PC-9 (cell line): ENCODE measurements at regions not wholly inside any gene's neighbourhood (a gene's known extent, or its start where the extent isn't known, plus 50 kb on each side); places are given as distances from the start of the nearest gene placed in this dataset.

Source experiments
- BruUV-seq: library from RNA; stranded (reverse); fragments of 400-500 nt; replicated peaks from 2 replicates; lab custom pipeline; 2021; lab: Mats Ljungman, UMichigan
- CTCF ChIA-PET: fragments of 300-600 bp; sonication (Branson Sonifier 250); formaldehyde crosslinking; loops from one replicate; lab custom pipeline; 2022; ENCODE audit warnings: antibody characterized with exemption; lab: Charles Lee
- POLR2A ChIA-PET: fragments of 300-600 bp; sonication (Branson Sonifier 250); formaldehyde crosslinking; loops from one replicate; lab custom pipeline; 2022; ENCODE audit warnings: antibody characterized with exemption; ENCODE audit not compliant: unreplicated experiment; lab: Charles Lee
- DNase-seq, 2 experiments: peaks; one replicate each; pipeline versions ENCODE4 v3.0.0 to v3.0.0-alpha.2; 2015 to 2022; ENCODE audit warnings: mixed read lengths in 1 of 2
- H2AFZ ChIP-seq: fragments of 200-600 bp; sonication (generic); 2 replicates; pipeline ENCODE4 v1.8.1; 2017; ENCODE audit warnings: antibody characterized with exemption
- H3F3A ChIP-seq: fragments of 200-600 bp; sonication (generic); 2 replicates; pipeline ENCODE4 v1.8.1; 2017; ENCODE audit warnings: antibody characterized with exemption, mild to moderate bottlenecking, low read depth; ENCODE audit not compliant: insufficient read depth
- H3K27ac ChIP-seq: fragments of 200-600 bp; sonication (generic); 2 replicates; pipeline ENCODE4 v1.6.1; 2016; ENCODE audit warnings: mixed run types
- H3K27me3 ChIP-seq: fragments of 200-600 bp; sonication (generic); 2 replicates; pipeline ENCODE4 v1.6.1; 2016; ENCODE audit warnings: low read depth, mixed run types; ENCODE audit not compliant: insufficient read depth
- H3K36me3 ChIP-seq: fragments of 200-600 bp; sonication (generic); 2 replicates; pipeline ENCODE4 v1.6.1; 2016; ENCODE audit warnings: low read depth, mixed run types
- H3K4me1 ChIP-seq: fragments of 200-600 bp; sonication (generic); replicated peaks from 2 replicates; pipeline ENCODE4 v1.6.1; 2016; ENCODE audit warnings: mixed run types; ENCODE audit not compliant: insufficient read depth
- H3K4me2 ChIP-seq: fragments of 200-600 bp; sonication (generic); 2 replicates; pipeline ENCODE4 v1.6.1; 2017; ENCODE audit warnings: mixed run types
- H3K4me3 ChIP-seq: fragments of 200-600 bp; sonication (generic); 2 replicates; pipeline ENCODE4 v1.6.1; 2016; ENCODE audit warnings: mixed run types
- H3K79me2 ChIP-seq: fragments of 200-600 bp; sonication (generic); 2 replicates; pipeline ENCODE4 v1.6.1; 2017; ENCODE audit warnings: low read depth, mixed run types
- H3K9me2 ChIP-seq: fragments of 200-600 bp; sonication (generic); 2 replicates; pipeline ENCODE4 v1.8.1; 2017; ENCODE audit warnings: mild to moderate bottlenecking; ENCODE audit not compliant: insufficient read depth
- H3K9me3 ChIP-seq: fragments of 200-600 bp; sonication (generic); 2 replicates; pipeline ENCODE4 v1.8.1; 2016; ENCODE audit warnings: low read depth; ENCODE audit not compliant: insufficient read depth
- H4K20me1 ChIP-seq: fragments of 200-600 bp; sonication (generic); 2 replicates; pipeline ENCODE4 v1.8.1; 2017; ENCODE audit not compliant: insufficient read depth
- EZH2 ChIP-seq: fragments of 200-600 bp; sonication (generic); IDR thresholded peaks from 2 replicates; pipeline ENCODE4 v1.8.0; 2017; ENCODE audit warnings: antibody characterized with exemption, low read depth
- intact Hi-C: fragments of 100-400 bp; cut with micrococcal nuclease; formaldehyde crosslinking; loops from one replicate; pipeline ENCODE4 v1.10.0; 2022; ENCODE audit not compliant: unreplicated experiment
- TF ChIP-seq, protein P1 (sequence below): fragments of 200-600 bp; sonication (generic); conservative IDR thresholded peaks from 2 replicates; pipeline ENCODE4 v1.6.1; 2017; ENCODE audit warnings: mixed run types, antibody characterized with exemption, mild to moderate bottlenecking, moderate library complexity

- Histone ChIP-seq H3K27ac (no peak overlapping the region), H3F3A (no peaks in the 10 kb centered on the region), H3K9me3 (no peaks in the 10 kb centered on the region), H3K27me3 (no peaks in the 10 kb centered on the region), H4K20me1 (no peaks in the 10 kb centered on the region), H3K36me3 (no peaks in the 10 kb centered on the region), H3K9me2 (no peaks in the 10 kb centered on the region), H3K4me1 (no peaks in the 10 kb centered on the region), H3K4me3 (no peak overlapping the region), H3K4me2 (no peak overlapping the region), H3K79me2 (no peaks in the 10 kb centered on the region), H2AFZ (no peak overlapping the region)
- CTCF ChIA-PET: no interaction called here
- BruUV-seq: no TSS peak
- DNase-seq: no peak
- intact Hi-C loops: no loop called here
- TF ChIP-seq, protein P1, sequence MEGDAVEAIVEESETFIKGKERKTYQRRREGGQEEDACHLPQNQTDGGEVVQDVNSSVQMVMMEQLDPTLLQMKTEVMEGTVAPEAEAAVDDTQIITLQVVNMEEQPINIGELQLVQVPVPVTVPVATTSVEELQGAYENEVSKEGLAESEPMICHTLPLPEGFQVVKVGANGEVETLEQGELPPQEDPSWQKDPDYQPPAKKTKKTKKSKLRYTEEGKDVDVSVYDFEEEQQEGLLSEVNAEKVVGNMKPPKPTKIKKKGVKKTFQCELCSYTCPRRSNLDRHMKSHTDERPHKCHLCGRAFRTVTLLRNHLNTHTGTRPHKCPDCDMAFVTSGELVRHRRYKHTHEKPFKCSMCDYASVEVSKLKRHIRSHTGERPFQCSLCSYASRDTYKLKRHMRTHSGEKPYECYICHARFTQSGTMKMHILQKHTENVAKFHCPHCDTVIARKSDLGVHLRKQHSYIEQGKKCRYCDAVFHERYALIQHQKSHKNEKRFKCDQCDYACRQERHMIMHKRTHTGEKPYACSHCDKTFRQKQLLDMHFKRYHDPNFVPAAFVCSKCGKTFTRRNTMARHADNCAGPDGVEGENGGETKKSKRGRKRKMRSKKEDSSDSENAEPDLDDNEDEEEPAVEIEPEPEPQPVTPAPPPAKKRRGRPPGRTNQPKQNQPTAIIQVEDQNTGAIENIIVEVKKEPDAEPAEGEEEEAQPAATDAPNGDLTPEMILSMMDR: no peak
- no peak for TF ChIP-seq EZH2
- POLR2A ChIA-PET: no interaction called here
Observed at GRCh38 chr13:62280590-62280989, 864.9 kb upstream of the PCDH20 start.

DNA sequence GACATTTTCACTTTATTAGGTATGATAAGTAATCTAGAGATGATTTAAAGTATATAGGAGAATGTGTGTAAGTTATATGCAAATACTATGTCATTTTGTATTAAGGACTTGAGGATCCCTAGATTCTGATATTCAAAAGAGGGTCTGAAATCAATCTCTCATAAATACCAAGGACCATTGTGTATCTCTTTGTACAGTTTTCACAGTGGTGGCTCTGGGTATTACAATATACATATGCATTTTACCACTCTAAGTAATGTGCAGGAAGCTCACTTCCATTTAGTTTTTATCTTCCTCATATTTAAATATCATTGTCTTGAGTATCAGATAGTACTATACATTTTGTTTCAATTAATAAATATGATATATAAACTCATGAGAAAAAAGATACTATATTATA is 862.6 kb upstream of the PCDH20 start:
- no peaks in the 10 kb centered on the region for H3K4me1 ChIP-seq
- no peaks in the 10 kb centered on the region for H3K9me2 ChIP-seq
- H3K4me3 ChIP-seq: no peak overlapping the region
- H3K9me3 ChIP-seq: no peaks in the 10 kb centered on the region
- intact Hi-C loops: no loop called here
- ChIA-PET CTCF (no interaction called here), POLR2A (no interaction called here)
- H3F3A ChIP-seq: no peaks in the 10 kb centered on the region
- H4K20me1 ChIP-seq: no peaks in the 10 kb centered on the region
- no peak for TF ChIP-seq EZH2
- TF ChIP-seq, protein P1: no peak; the same call in 1 of the 2 replicates
- H2AFZ ChIP-seq: no peak overlapping the region
- no peak for DNase-seq
- H3K27ac ChIP-seq: no peak overlapping the region
- H3K4me2 ChIP-seq: no peak overlapping the region
- H3K79me2 ChIP-seq: no peaks in the 10 kb centered on the region
- H3K36me3 ChIP-seq: no peaks in the 10 kb centered on the region
- H3K27me3 ChIP-seq: no peaks in the 10 kb centered on the region
- BruUV-seq: no TSS peak

DNA sequence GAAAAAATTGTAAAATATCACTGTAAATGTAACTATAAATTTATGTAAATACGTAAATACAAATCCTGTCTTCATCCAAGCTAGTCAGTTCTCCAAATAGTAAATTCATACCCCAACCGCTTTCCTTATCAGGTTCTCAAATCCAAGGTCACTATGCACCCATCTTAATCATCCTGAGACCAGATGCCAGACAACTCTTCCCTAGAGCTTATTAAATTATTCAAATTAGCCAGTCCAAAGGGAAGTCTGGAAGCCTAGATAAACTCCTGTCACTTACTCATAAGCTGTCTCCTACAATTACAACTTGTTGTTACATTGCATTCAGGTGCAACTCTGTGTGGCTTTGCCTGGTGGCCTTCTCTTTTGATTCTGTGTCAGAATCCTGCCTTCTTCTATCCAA is 836.1 kb upstream of the PCDH20 start:
- no peak overlapping the region for H3K4me3 ChIP-seq
- BruUV-seq: no TSS peak
- no peaks in the 10 kb centered on the region for H3K4me1 ChIP-seq
- no peak overlapping the region for H3K4me2 ChIP-seq
- H3K27me3 ChIP-seq: no peaks in the 10 kb centered on the region
- H3K36me3 ChIP-seq: no peaks in the 10 kb centered on the region
- ChIA-PET POLR2A (no interaction called here), CTCF (no interaction called here)
- no peaks in the 10 kb centered on the region for H3K9me3 ChIP-seq
- H3K9me2 ChIP-seq: no peaks in the 10 kb centered on the region
- DNase-seq: no peak
- 0 out of 2 replicates have a peak overlapping the region, but pooled peaks have one; percentile 33 for H2AFZ ChIP-seq
- no peaks in the 10 kb centered on the region for H4K20me1 ChIP-seq
- no peaks in the 10 kb centered on the region for H3K79me2 ChIP-seq
- TF ChIP-seq, protein P1: no peak
- no peak for TF ChIP-seq EZH2
- H3F3A ChIP-seq: no peaks in the 10 kb centered on the region
- H3K27ac ChIP-seq: no peak overlapping the region
- intact Hi-C loops: no loop called here
